ENCODE measurements at regions not wholly inside any gene's neighbourhood (a gene's known extent, or its start where the extent isn't known, plus 50 kb on each side); places are given as distances from the start of the nearest gene placed in this dataset.

DNA sequence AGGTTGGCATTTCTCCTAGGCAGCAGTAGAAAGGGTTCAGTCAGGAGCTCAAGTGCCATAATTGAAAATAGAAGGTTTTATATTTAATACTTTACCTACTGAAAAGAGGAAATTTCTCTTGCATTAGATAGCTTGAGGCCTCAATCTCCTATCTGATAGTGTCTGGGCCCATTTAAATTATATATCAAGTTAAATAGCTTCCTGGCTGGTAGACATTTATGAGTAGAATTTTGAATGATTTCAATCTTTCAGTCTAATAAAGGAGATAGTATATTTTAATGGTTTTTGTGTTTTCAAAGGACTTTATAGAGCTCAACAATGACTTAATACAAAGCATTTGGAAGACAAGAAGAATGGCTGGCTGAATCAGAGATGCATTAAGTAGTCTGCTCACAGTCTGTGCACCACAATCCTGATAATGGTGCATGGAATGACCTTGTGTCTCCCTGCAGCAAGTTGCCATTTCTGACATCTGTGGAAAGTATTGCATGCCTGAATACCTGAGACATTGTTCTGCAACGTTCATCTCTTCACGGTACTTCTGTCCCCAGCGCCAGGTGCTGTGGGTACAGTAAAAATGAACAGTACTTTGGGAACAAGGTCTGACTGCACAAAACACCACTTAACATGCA, 974.1 kb downstream of the TMTC2 start:
- Histone ChIP-seq H3K14ac (ENCODE audit: insufficient read length) (no peak overlapping the region), H3K23me2 (ENCODE audit: low read depth, low read length) (no peaks in the 10 kb centered on the region), H2BK120ac (replicated peaks; ENCODE audit: low read depth, low read length) (no peak overlapping the region), H4K20me1 (replicated peaks in 1 of 2; ENCODE audit: control insufficient read depth in 1 of 2, insufficient read depth in 2 of 2, low read length in 2 of 2) (no peaks in the 10 kb centered on the region), H2BK20ac (ENCODE audit: low read length) (no peak overlapping the region), H3K4me1 (replicated peaks in 1 of 4; ENCODE audit: control insufficient read depth in 3 of 4, insufficient read depth in 4 of 4, low read length in 3 of 4) (no peaks in the 10 kb centered on the region), H4K5ac (ENCODE audit: insufficient read length, low read depth, low read length) (no peak overlapping the region), H3K79me1 (ENCODE audit: low read depth, low read length) (no peaks in the 10 kb centered on the region), H3K27ac (ENCODE audit: low read depth, low read length) (no peak overlapping the region), H3K36me3 (ENCODE audit: control insufficient read depth in 2 of 4, insufficient read depth in 4 of 4, low read length in 3 of 4) (no peaks in the 10 kb centered on the region), H2BK15ac (ENCODE audit: low read length) (no peak overlapping the region), H4K8ac (ENCODE audit: extremely low read depth, insufficient read depth, low read length) (no peak overlapping the region), H3K4me2 (ENCODE audit: insufficient read depth in 1 of 2, low read depth in 2 of 2, low read length in 2 of 2) (no peak overlapping the region), H3K18ac (ENCODE audit: extremely low read depth, low read length) (no peak overlapping the region), H3K27me3 (replicated peaks in 1 of 4; ENCODE audit: control insufficient read depth in 3 of 4, extremely low read depth in 1 of 4, insufficient read depth in 3 of 4, low read length in 3 of 4) (peaks cover 0 to under 1% (median 0%) of the 10 kb centered on the region in 4 experiments; a peak in 1 of 7 replicates), H3K79me2 (ENCODE audit: control insufficient read depth in 1 of 2, insufficient read depth in 2 of 2, low read length in 2 of 2) (no peaks in the 10 kb centered on the region), H3K4ac (replicated peaks; ENCODE audit: insufficient read length, low read depth, low read length) (no peak overlapping the region), H3K56ac (replicated peaks; ENCODE audit: insufficient read length, low read depth, low read length) (no peak overlapping the region), H2AK5ac (ENCODE audit: low read depth, low read length) (no peak overlapping the region), H2BK5ac (ENCODE audit: low read depth, low read length) (no peak overlapping the region), H2AFZ (ENCODE audit: low read length) (0 out of 2 replicates have a peak overlapping the region, but pooled peaks have one; percentile 66), H3K9me3 (ENCODE audit: insufficient read depth in 2 of 2, low read depth in 1 of 2, low read length in 1 of 2) (no peaks in the 10 kb centered on the region), H2BK12ac (ENCODE audit: low read depth, low read length) (no peak overlapping the region), H4K91ac (replicated peaks; ENCODE audit: insufficient read length, low read length) (no peak overlapping the region), H3K4me3 (ENCODE audit: extremely low read depth in 1 of 4, insufficient read depth in 2 of 4, low read depth in 3 of 4, low read length in 4 of 4) (no peak overlapping the region), H3K23ac (ENCODE audit: insufficient read length) (no peak overlapping the region), H3K9ac (replicated peaks in 1 of 4; ENCODE audit: extremely low read depth in 1 of 4, low read depth in 3 of 4, low read length in 3 of 4) (no peak overlapping the region)
- 91% methylated on average over 3 of the region's 3 CpGs; no CpG with 5 or more reads in 1 of the 2 experiments for WGBS, 2 experiments (ENCODE audit: extremely low coverage in 1 of 2, insufficient coverage in 1 of 2, insufficient read length in 1 of 2, insufficient replicate concordance in 2 of 2, low coverage in 1 of 2, low lambda C conversion rate in 2 of 2, missing lambda C conversion rate in 1 of 2)
- no peak for FAIRE-seq
- no peak for DNase-seq (ENCODE audit: low read depth in 1 of 2, low spot score in 2 of 2)
- ChIA-PET POLR2A (ENCODE audit: partially characterized antibody) (no interaction called here), CTCF (ENCODE audit: partially characterized antibody) (no interaction called here)
- TF ChIP-seq NRF1 (IDR thresholded peaks at IDR 0.05; ENCODE audit: low read depth, low read length): no peak
- TF ChIP-seq CBX5 (IDR thresholded peaks at IDR 0.05; ENCODE audit: low read depth, low read length): no peak
- TF ChIP-seq SIX5 (IDR thresholded peaks at IDR 0.05; ENCODE audit: low read depth, low read length): no peak
- TF ChIP-seq GTF2F1 (IDR thresholded peaks at IDR 0.05; ENCODE audit: borderline replicate concordance, low read depth, low read length): no peak
- no peak for TF ChIP-seq EP300 (IDR thresholded peaks at IDR 0.05; ENCODE audit: borderline replicate concordance in 1 of 2, low read depth in 2 of 2, low read length in 2 of 2)
- no peak for TF ChIP-seq RXRA (IDR thresholded peaks at IDR 0.05; ENCODE audit: insufficient read depth, low read depth, low read length)
- no peak for TF ChIP-seq CBX8 (IDR thresholded peaks at IDR 0.05; ENCODE audit: borderline replicate concordance, low read depth, low read length)
- no peak for TF ChIP-seq POU5F1 (IDR thresholded peaks at IDR 0.05; ENCODE audit: low read depth, low read length)
- no peak for TF ChIP-seq RAD21 (IDR thresholded peaks at IDR 0.05 in 1 of 2, conservative IDR thresholded peaks at IDR 0.05 in 1 of 2; ENCODE audit: low read depth in 2 of 2, low read length in 2 of 2)

Data from H1 (cell line).